HepG2 (cell line): ENCODE measurements at regions not wholly inside any gene's neighbourhood (a gene's known extent, or its start where the extent isn't known, plus 50 kb on each side); places are given as distances from the start of the nearest gene placed in this dataset.

Source experiments
- ATAC-seq: fragments of 200-7000 bp; cut with Tn5 transposase; 3 replicates; pipeline ENCODE4 v1.9.1; 2020; ENCODE audit warnings: mild to moderate bottlenecking, moderate library complexity
- BruUV-seq: library from RNA; stranded (reverse); fragments of 400-500 nt; replicated peaks from 2 replicates; lab custom pipeline; 2021; lab: Mats Ljungman, UMichigan
- CTCF ChIA-PET: fragments of 300-600 bp; formaldehyde crosslinking; extraction: SDS; loops from one replicate; lab custom pipeline; 2021; ENCODE audit warnings: low total read pairs, inconsistent platforms, low intra/inter-chr PET ratio; lab: Yijun Ruan, JAX
- POLR2A ChIA-PET: fragments of 350-600 bp; sonication (Branson Sonifier 250); formaldehyde crosslinking; loops from one replicate; lab custom pipeline; 2020; ENCODE audit warnings: antibody characterized with exemption, inconsistent platforms; lab: Yijun Ruan, JAX
- DNase-seq: peaks from one replicate; pipeline ENCODE4 v3.0.0-alpha.2; 2015; ENCODE audit warnings: low spot score
- FAIRE-seq: peaks from 3 replicates; lab custom pipeline; 2011; peaks lifted over from hg19 to GRCh38; lab: Jason Lieb, UNC
- H2AFZ ChIP-seq: one replicate; pipeline ENCODE4 v1.6.1; 2011; ENCODE audit warnings: low read length, inconsistent platforms
- H3K27ac ChIP-seq: fragments of 300-600 bp; 3 replicates; pipeline ENCODE4 v1.8.0; 2011; ENCODE audit warnings: mixed run types, mild to moderate bottlenecking, mixed read lengths, low read length, inconsistent platforms; ENCODE audit not compliant: insufficient read depth; ENCODE audit errors: extremely low read length
- H3K27me3 ChIP-seq, 2 experiments: fragments of 200-600 bp in 1 of 2; 2 replicates in 1 of 2; 3 replicates in 1 of 2; pipeline versions ENCODE4 v1.6.0 to v1.8.0; 2011; ENCODE audit warnings: low read length in 2 of 2, mild to moderate bottlenecking in 2 of 2, moderate library complexity in 2 of 2, inconsistent platforms in 1 of 2; ENCODE audit not compliant: insufficient read depth in 2 of 2, control insufficient read depth in 1 of 2
- H3K36me3 ChIP-seq, 2 experiments: fragments of 200-600 bp in 1 of 2; replicated peaks in 1 of 2; 2 replicates in 1 of 2; 3 replicates in 1 of 2; pipeline versions ENCODE4 v1.5.1 to v1.8.0; 2011; ENCODE audit warnings: low read length in 2 of 2, inconsistent platforms in 1 of 2; ENCODE audit not compliant: insufficient read depth in 2 of 2, control insufficient read depth in 1 of 2
- H3K4me1 ChIP-seq: 2 replicates; pipeline ENCODE4 v1.5.1; 2012; ENCODE audit warnings: low read length, inconsistent platforms; ENCODE audit not compliant: insufficient read depth
- H3K4me2 ChIP-seq: 2 replicates; pipeline ENCODE4 v1.6.0; 2011; ENCODE audit warnings: low read depth, low read length, inconsistent platforms
- H3K4me3 ChIP-seq, 3 experiments: fragments of 200-600 bp in 1 of 3; sonication (generic), shearing (Covaris generic) in 1 of 3; replicated peaks in 1 of 3; 2 replicates each; pipeline ENCODE4 v1.5.1; 2011 to 2016; ENCODE audit warnings: low read length in 3 of 3, inconsistent platforms in 2 of 3, low read depth in 2 of 3, mild to moderate bottlenecking in 2 of 3, control low read depth in 1 of 3, mixed read lengths in 1 of 3; ENCODE audit not compliant: insufficient read depth in 1 of 3
- H3K79me2 ChIP-seq: one replicate; pipeline ENCODE4 v1.6.1; 2011; ENCODE audit warnings: low read length, inconsistent platforms; ENCODE audit not compliant: insufficient read depth
- H3K9ac ChIP-seq: 2 replicates; pipeline ENCODE4 v1.6.0; 2011; ENCODE audit warnings: mild to moderate bottlenecking, low read depth, low read length, inconsistent platforms; ENCODE audit not compliant: insufficient read depth
- H3K9me3 ChIP-seq: 2 replicates; pipeline ENCODE4 v1.5.1; 2012; ENCODE audit warnings: mild to moderate bottlenecking, low read length
- H4K20me1 ChIP-seq: 2 replicates; pipeline ENCODE4 v1.6.0; 2011; ENCODE audit warnings: inconsistent platforms, mild to moderate bottlenecking, low read length, moderate library complexity; ENCODE audit not compliant: insufficient read depth
- IRF1 ChIP-seq: sonication (generic); formaldehyde crosslinking; IDR thresholded peaks from 2 replicates; pipeline ENCODE4 v1.4.0; 2020; ENCODE audit warnings: low read depth, mild to moderate bottlenecking, missing genetic modification reagents
- MATR3 ChIP-seq: sonication (generic); formaldehyde crosslinking; IDR thresholded peaks from 2 replicates; pipeline ENCODE4 v1.4.0; 2020; ENCODE audit warnings: missing genetic modification reagents
- SP140L ChIP-seq: sonication (generic); formaldehyde crosslinking; IDR thresholded peaks from 2 replicates; pipeline ENCODE4 v1.4.0; 2020; ENCODE audit warnings: missing genetic modification reagents, borderline replicate concordance
- ZNF512 ChIP-seq: sonication (generic); formaldehyde crosslinking; IDR thresholded peaks from 2 replicates; pipeline ENCODE4 v1.4.0; 2020; ENCODE audit warnings: mild to moderate bottlenecking, missing genetic modification reagents
- ZNF567 ChIP-seq: sonication (generic); formaldehyde crosslinking; IDR thresholded peaks from 2 replicates; pipeline ENCODE4 v1.8.1; 2023; ENCODE audit warnings: mild to moderate bottlenecking, missing genetic modification reagents, borderline replicate concordance
- ZNF775 ChIP-seq: sonication (generic); formaldehyde crosslinking; IDR thresholded peaks from 2 replicates; pipeline ENCODE4 v1.4.0; 2020; ENCODE audit warnings: missing genetic modification reagents, mild to moderate bottlenecking, moderate library complexity, borderline replicate concordance
- WGBS: methylation state at CpG from one replicate; pipeline ENCODE4 v1.1.6; 2017; ENCODE audit warnings: low lambda C conversion rate; 5-methylcytosine and 5-hydroxymethylcytosine counted together
- in situ Hi-C: cut with HindIII; loops from 2 replicates; pipeline ENCODE4 v1.10.0; 2017; ENCODE audit warnings: low pct_unique_long_range_greater_than_20kb; ENCODE audit not compliant: extremely low pct_ligation_motif_present
- intact Hi-C: fragments of 100-400 bp; cut with micrococcal nuclease; formaldehyde crosslinking; loops from one replicate; pipeline ENCODE4 v1.10.0; 2022; ENCODE audit not compliant: unreplicated experiment
- TF ChIP-seq, protein P1 (sequence below): IDR thresholded peaks from 2 replicates; pipeline ENCODE4 v1.6.1; 2012; ENCODE audit warnings: low read length, improper control_type of control experiment

GRCh38 chr6:141641951-141642350 lies 490.8 kb upstream of the GJE1 start:
- no peak overlapping the region for H3K27ac ChIP-seq

More at GRCh38 chr6:141641951-141642350, 490.8 kb upstream of the GJE1 start:
- no peak for ATAC-seq
- TF ChIP-seq IRF1 (CRISPR knock-in tag) (no peak), ZNF567 (no peak), MATR3 (CRISPR knock-in tag) (no peak), SP140L (CRISPR knock-in tag) (no peak), ZNF512 (CRISPR knock-in tag) (no peak), ZNF775 (CRISPR knock-in tag) (no peak)
- TF ChIP-seq, protein P1, sequence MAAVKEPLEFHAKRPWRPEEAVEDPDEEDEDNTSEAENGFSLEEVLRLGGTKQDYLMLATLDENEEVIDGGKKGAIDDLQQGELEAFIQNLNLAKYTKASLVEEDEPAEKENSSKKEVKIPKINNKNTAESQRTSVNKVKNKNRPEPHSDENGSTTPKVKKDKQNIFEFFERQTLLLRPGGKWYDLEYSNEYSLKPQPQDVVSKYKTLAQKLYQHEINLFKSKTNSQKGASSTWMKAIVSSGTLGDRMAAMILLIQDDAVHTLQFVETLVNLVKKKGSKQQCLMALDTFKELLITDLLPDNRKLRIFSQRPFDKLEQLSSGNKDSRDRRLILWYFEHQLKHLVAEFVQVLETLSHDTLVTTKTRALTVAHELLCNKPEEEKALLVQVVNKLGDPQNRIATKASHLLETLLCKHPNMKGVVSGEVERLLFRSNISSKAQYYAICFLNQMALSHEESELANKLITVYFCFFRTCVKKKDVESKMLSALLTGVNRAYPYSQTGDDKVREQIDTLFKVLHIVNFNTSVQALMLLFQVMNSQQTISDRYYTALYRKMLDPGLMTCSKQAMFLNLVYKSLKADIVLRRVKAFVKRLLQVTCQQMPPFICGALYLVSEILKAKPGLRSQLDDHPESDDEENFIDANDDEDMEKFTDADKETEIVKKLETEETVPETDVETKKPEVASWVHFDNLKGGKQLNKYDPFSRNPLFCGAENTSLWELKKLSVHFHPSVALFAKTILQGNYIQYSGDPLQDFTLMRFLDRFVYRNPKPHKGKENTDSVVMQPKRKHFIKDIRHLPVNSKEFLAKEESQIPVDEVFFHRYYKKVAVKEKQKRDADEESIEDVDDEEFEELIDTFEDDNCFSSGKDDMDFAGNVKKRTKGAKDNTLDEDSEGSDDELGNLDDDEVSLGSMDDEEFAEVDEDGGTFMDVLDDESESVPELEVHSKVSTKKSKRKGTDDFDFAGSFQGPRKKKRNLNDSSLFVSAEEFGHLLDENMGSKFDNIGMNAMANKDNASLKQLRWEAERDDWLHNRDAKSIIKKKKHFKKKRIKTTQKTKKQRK, result no peak
- no peak overlapping the region for H2AFZ ChIP-seq
- FAIRE-seq, result no peak
- CTCF ChIA-PET, result no interaction called here
- H3K36me3 ChIP-seq, result no peaks in the 10 kb centered on the region
- 2% methylated on average over 1 of the region's 1 CpG for WGBS
- no peak overlapping the region for H3K4me3 ChIP-seq
- no peaks in the 10 kb centered on the region for H3K9me3 ChIP-seq
- H3K4me1 ChIP-seq, result no peaks in the 10 kb centered on the region
- intact Hi-C loops (no loop called here), in situ Hi-C loops (no loop called here)
- H3K9ac ChIP-seq, result no peak overlapping the region
- no peak for DNase-seq
- POLR2A ChIA-PET, result no interaction called here
- H3K4me2 ChIP-seq, result no peak overlapping the region
- H3K27me3 ChIP-seq, result no peaks in the 10 kb centered on the region
- no TSS peak for BruUV-seq
- H4K20me1 ChIP-seq, result no peaks in the 10 kb centered on the region
- H3K79me2 ChIP-seq, result no peaks in the 10 kb centered on the region
